GM21825 (cell line): ENCODE measurements at regions not wholly inside any gene's neighbourhood (a gene's known extent, or its start where the extent isn't known, plus 50 kb on each side); places are given as distances from the start of the nearest gene placed in this dataset.

Source experiments
- ATAC-seq: cut with Tn5 transposase; IDR thresholded peaks from one replicate; pipeline ENCODE4 v1.9.1; 2021; ENCODE audit warnings: mild to moderate bottlenecking, moderate library complexity; ENCODE audit not compliant: unreplicated experiment

- peak; percentile 70 for ATAC-seq
Measured at GRCh38 chr18:77560341-77560992, 310.8 kb downstream of the GALR1 start.

DNA sequence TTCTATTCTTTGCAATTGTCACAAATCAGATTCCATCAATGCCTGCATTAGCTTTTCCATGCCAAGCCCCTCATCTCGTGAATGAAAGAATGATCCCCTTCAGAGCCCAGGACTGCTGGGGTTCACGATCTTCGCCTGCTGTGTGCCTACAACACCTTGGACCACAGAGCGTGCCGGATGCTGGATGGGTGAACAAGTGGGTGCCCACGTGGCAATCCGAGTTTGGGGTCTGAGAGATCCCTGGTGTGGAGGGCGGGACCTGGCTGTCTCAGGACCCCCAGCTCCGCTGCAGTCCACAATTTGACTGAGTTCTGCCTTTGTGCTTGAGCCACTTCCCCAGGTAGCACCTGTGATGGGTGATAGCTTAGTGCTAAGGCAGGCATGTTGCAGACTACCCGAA, 317.0 kb downstream of the GALR1 start:
- no peak for ATAC-seq

GRCh38 chr18:77567205-77567604, 317.6 kb downstream of the GALR1 start:
- ATAC-seq = no peak

GRCh38 chr18:77571743-77572142, 322.1 kb downstream of the GALR1 start:
- no peak for ATAC-seq

DNA sequence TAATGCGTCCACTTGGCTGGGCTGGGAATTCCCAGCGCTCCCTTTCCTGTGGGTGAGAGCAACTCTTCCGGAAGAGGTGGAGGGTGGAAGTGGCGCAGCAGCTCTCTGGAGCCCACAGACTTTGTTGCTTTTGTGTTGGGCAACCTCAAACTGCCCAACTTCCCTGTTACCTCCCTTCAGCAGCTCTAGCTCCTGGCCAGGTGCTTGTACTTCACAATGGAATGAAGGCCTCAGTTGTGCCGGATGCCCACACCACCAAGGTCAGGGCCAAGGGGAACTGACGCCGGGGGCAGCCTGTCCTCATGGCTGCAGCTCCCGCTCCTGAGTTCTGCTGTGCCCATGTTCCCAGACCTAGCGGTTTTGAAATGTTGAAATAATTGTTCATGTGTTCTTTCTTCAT, 322.9 kb downstream of the GALR1 start:
- no peak for ATAC-seq

- ATAC-seq = no peak
Measured at GRCh38 chr18:77573571-77573970, 323.9 kb downstream of the GALR1 start.

DNA sequence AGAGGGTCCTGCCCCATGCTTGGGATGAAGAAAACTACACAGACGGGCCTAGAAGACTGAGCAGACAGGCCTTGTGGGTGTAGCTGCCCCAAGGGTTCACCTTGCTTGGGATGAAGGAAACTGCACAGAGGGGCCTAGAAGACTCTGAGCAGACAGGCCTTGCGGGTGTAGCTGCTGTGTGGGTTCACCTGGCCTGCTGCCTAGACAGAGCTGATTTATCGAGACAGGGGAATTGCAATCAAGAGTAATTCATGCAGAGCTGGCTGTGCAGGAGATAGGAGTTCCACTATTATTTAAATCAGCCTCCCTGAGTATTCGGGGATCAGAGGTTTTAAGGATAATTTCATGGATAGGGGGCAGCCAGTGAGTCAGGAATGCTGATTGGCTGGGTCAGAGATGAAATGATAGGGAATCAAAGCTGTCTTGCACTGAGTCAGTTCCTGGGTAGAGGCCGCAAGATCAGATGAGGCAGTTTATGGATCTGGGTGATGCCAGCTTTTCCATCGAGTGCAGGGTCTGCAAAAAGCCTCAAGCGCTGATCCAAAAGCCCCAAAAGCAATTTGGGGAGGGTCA, 341.4 kb downstream of the GALR1 start:
- ATAC-seq = no peak

- ATAC-seq = no peak
Measured at GRCh38 chr18:77597726-77598125, 348.1 kb downstream of the GALR1 start.

GRCh38 chr18:77600674-77601073, 351.0 kb downstream of the GALR1 start:
- no peak for ATAC-seq

GRCh38 chr18:77601567-77601966, 351.9 kb downstream of the GALR1 start:
- no peak for ATAC-seq

- ATAC-seq = no peak
Measured at GRCh38 chr18:77607087-77607486, 357.4 kb downstream of the GALR1 start.

DNA sequence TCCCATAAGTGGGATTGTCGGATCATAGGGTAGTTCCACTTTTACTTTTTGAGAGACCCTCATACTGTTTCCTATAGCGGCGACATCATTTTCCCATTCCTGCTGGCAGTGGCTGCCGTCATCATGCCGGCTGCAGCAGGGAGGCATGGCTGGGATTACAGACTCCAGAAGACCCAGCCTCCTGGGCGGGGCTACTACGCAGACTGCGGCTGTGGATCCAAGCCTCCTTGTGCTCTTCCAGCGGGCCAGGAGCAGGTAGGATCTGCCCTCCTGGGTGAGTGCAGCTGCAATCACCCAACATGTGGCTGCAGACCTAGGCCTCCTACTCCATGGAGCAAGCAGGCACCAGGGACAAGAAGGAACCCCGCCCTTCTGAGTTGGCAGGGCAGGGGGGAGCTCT, 359.2 kb downstream of the GALR1 start:
- no peak for ATAC-seq

- no peak for ATAC-seq
Measured at GRCh38 chr18:77617694-77618093, 368.0 kb downstream of the GALR1 start.

GRCh38 chr18:77619525-77619924, 369.9 kb downstream of the GALR1 start:
- ATAC-seq = no peak

DNA sequence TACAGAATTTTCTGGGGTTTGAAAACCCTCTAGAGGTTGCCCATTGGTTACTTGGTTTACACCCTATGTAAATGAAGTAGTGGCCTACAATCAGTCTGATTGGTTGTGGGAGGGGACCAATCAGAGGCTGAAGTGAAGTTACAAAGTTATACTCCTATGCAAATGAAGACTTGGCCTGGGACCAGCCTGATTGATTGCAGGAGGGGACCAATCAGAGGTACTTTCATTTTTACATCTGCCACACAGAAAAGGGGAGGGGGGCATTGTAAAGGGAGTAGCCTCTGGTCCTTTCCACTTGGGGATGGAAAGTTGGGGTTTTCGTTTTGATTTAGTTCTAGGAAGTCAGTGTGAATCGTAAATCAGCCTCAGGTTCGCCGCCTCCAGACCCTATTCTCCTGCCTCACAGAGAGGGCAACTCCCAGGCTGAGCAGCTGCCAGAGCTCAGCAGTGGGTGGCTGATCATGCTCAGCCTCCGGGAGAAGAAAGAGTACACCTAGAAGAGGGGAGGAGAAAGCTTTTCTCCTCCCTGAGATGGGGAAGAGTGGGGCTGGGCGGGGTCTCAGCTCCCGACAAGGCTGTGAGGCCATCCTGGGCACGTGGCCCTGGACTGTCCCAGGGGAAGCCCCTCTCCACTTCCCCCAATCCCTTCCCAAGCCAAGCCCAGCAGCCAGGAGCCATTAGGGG, 372.5 kb downstream of the GALR1 start:
- no peak for ATAC-seq

DNA sequence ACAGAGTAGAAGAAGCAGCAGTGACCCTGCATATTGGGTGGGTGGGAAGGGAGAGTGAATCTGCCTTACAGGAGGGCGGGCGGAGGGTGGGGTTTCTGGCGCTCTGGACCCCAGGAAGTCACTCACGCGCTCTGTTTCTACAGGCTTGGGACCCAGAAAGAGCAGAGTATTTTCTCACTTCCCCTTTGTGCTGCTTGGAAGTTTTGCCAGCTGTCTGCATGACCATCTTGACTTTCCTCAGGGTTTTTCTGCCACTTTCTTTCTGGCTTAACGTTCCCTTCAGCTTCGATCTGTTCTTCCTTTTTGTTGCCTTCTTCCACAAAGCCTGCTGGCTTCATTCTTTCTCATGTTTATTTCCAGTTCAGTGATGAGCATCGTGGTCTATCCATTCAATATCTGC, 383.1 kb downstream of the GALR1 start:
- no peak for ATAC-seq

- ATAC-seq = no peak
Measured at GRCh38 chr18:77634494-77634893, 384.8 kb downstream of the GALR1 start.

DNA sequence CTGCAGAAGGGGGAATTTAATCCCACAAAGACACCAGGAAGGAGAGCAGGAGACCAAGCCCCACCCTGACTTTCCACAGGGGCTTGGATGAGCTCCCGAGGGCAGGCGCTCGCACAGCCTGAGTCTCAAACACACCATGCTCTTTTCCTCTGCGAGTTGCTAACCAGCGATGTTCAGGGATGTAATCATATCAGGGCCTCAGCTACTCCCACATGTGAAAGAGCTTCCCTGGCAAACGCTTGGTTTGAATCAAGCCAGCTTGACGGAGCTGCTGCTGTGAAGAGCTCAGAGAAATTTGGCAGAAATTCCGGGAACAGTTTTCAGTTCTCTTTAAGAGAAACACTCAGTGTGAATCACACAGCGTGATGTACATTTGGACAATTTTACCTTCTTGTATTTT, 385.8 kb downstream of the GALR1 start:
- no peak for ATAC-seq

DNA sequence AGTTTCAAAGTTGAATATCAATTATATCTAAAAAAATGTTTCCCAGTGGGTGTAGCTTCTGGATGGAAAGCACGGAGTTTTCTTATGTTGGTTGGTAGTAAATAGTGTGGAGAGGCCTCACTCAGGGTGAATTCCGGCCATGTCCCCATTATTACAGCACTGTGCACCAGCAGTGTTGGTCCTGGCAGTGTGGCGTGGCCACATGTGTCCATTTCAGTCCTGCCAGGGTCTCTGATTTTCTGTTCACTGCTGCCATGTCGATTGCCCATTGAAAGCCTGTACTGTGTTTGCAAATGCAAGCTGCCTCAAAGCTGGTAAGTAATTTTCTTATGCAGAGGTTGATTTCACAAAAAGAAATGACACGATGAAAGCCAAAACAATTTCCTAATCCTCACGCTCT, 386.2 kb downstream of the GALR1 start:
- ATAC-seq = no peak

DNA sequence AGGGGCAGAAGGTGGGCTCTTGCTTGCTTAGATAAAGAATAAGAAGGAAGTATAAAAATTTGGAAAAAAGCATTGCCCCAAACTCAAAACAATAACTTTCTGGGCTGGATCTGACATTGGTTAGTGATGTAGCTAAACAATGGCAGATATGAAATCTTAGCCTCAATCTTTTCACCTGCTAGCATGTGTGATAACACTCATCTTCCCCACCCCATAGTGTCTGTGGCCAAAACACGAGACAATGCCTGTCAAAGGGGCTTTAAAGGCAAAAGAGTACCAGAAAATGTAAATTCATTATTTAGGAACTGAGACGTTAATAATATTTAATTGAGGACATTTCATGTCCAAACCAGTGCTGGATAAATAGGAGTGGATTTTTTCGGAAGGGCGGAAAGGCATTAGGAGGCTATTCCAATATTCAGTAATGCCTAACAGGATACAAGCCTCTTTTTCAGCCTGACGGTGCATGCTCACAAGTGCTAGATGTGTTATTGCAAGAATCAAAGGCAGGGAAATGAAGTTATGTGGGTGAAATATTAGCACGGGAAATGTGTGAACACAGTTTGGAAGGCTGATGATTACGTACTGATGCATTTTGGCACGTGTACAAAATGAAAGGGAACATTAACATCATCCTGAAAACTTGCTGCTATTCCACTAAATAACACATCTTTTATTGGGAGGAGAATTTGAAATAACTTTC, 395.7 kb downstream of the GALR1 start:
- ATAC-seq = no peak

GRCh38 chr18:77647472-77647871, 397.8 kb downstream of the GALR1 start:
- ATAC-seq = no peak

DNA sequence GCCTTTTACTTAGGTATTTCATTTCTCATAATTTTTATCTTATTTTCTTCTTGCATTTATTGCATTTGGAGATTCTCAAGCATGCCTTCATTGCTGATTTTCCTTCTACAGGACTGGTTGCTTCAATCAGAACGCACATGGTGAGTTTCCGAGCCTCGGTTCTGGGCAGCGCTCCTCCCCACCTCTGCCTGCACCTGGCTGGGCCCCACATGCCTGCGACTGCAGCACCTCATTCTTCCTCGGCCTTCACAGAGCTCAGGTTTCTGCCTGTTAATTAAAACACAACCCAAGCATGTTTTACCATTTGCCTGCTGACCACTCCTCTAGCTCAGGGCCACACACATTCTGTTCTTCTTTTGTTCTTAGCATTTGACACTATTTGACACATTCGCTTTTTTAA, 398.8 kb downstream of the GALR1 start:
- ATAC-seq = no peak
